Mesendoderm (in vitro differentiated cells): ENCODE measurements at regions not wholly inside any gene's neighbourhood (a gene's known extent, or its start where the extent isn't known, plus 50 kb on each side); places are given as distances from the start of the nearest gene placed in this dataset.

ENCODE experiments used
- DNase-seq: peaks from one replicate; pipeline ENCODE4 v3.0.0; 2013
- H2AK5ac ChIP-seq: 2 replicates; pipeline ENCODE4 v1.6.1; 2013; ENCODE audit warnings: low read length, inconsistent platforms
- H2BK120ac ChIP-seq: 2 replicates; pipeline ENCODE4 v1.6.1; 2013; ENCODE audit warnings: low read depth, mild to moderate bottlenecking, low read length, moderate library complexity, mixed read lengths
- H2BK15ac ChIP-seq: replicated peaks from 2 replicates; pipeline ENCODE4 v1.6.1; 2013; ENCODE audit warnings: low read depth, mild to moderate bottlenecking, moderate library complexity
- H2BK5ac ChIP-seq: 2 replicates; pipeline ENCODE4 v1.6.1; 2013; ENCODE audit warnings: low read length, inconsistent platforms
- H3K18ac ChIP-seq: 2 replicates; pipeline ENCODE4 v1.6.1; 2013; ENCODE audit warnings: mild to moderate bottlenecking, low read length, mixed read lengths
- H3K23ac ChIP-seq: one replicate; pipeline ENCODE4 v1.6.1; 2013; ENCODE audit warnings: low read length
- H3K27ac ChIP-seq: 2 replicates; pipeline ENCODE4 v1.5.1; 2013; ENCODE audit warnings: low read depth, mild to moderate bottlenecking, inconsistent platforms, low read length, moderate library complexity
- H3K27me3 ChIP-seq: 2 replicates; pipeline ENCODE4 v1.6.1; 2013; ENCODE audit warnings: low read length, control low read depth, mild to moderate bottlenecking, inconsistent platforms; ENCODE audit not compliant: insufficient read depth, poor library complexity
- H3K36me3 ChIP-seq: 2 replicates; pipeline ENCODE4 v1.6.1; 2013; ENCODE audit warnings: low read length, inconsistent platforms; ENCODE audit not compliant: control insufficient read depth, insufficient read depth
- H3K4ac ChIP-seq: one replicate; pipeline ENCODE4 v1.6.1; 2013; ENCODE audit warnings: low read depth, mild to moderate bottlenecking, low read length, moderate library complexity
- H3K4me1 ChIP-seq: 2 replicates; pipeline ENCODE4 v1.6.1; 2013; ENCODE audit warnings: low read depth, low read length, inconsistent platforms; ENCODE audit not compliant: control insufficient read depth
- H3K4me2 ChIP-seq: 2 replicates; pipeline ENCODE4 v1.6.1; 2013; ENCODE audit warnings: low read length
- H3K4me3 ChIP-seq: 2 replicates; pipeline ENCODE4 v1.5.1; 2013; ENCODE audit warnings: mild to moderate bottlenecking, low read length
- H3K56ac ChIP-seq: one replicate; pipeline ENCODE4 v1.6.1; 2013; ENCODE audit warnings: low read length
- H3K79me1 ChIP-seq: 2 replicates; pipeline ENCODE4 v1.6.1; 2013; ENCODE audit warnings: low read length, inconsistent platforms
- H3K79me2 ChIP-seq: 2 replicates; pipeline ENCODE4 v1.6.1; 2013; ENCODE audit warnings: mild to moderate bottlenecking, low read length; ENCODE audit not compliant: control insufficient read depth, insufficient read depth
- H3K9ac ChIP-seq: 2 replicates; pipeline ENCODE4 v1.6.1; 2013; ENCODE audit warnings: low read length, inconsistent platforms
- H4K5ac ChIP-seq: one replicate; pipeline ENCODE4 v1.6.1; 2013; ENCODE audit warnings: low read length
- H4K8ac ChIP-seq: one replicate; pipeline ENCODE4 v1.6.1; 2013; ENCODE audit warnings: low read depth, mild to moderate bottlenecking, control low read depth, low read length, moderate library complexity
- WGBS: extraction: QIAGEN DNeasy Blood & Tissue Kit; methylation state at CpG from one replicate; pipeline ENCODE4 v1.1.7; 2013; ENCODE audit warnings: low lambda C conversion rate, missing lambda C conversion rate; ENCODE audit not compliant: insufficient coverage; ENCODE audit errors: extremely low coverage; 5-methylcytosine and 5-hydroxymethylcytosine counted together

GRCh38 chr2:8363161-8363560 lies 318.7 kb upstream of the ID2 start:
- Histone ChIP-seq H3K56ac (no peak overlapping the region), H3K4me1 (no peaks in the 10 kb centered on the region), H3K36me3 (no peaks in the 10 kb centered on the region), H2BK120ac (no peak overlapping the region), H2AK5ac (no peak overlapping the region), H3K4me3 (no peak overlapping the region), H4K5ac (no peak overlapping the region), H3K79me2 (no peaks in the 10 kb centered on the region), H3K79me1 (no peaks in the 10 kb centered on the region), H2BK5ac (no peak overlapping the region), H3K23ac (no peak overlapping the region), H2BK15ac (no peak overlapping the region), H3K27ac (no peak overlapping the region), H3K9ac (no peak overlapping the region), H3K4me2 (no peak overlapping the region), H3K27me3 (no peaks in the 10 kb centered on the region), H3K4ac (no peak overlapping the region), H3K18ac (no peak overlapping the region), H4K8ac (no peak overlapping the region)
- DNase-seq = no peak
- WGBS = no CpG with 5 or more reads among the region's 6 CpGs

- Histone ChIP-seq H3K27ac (no peak overlapping the region), H4K5ac (no peak overlapping the region), H4K8ac (no peak overlapping the region), H3K23ac (no peak overlapping the region), H3K27me3 (no peaks in the 10 kb centered on the region), H3K4me1 (no peaks in the 10 kb centered on the region), H2BK5ac (no peak overlapping the region), H3K36me3 (no peaks in the 10 kb centered on the region), H3K4me3 (no peak overlapping the region), H3K4ac (no peak overlapping the region), H3K4me2 (no peak overlapping the region), H3K79me2 (no peaks in the 10 kb centered on the region), H3K79me1 (no peaks in the 10 kb centered on the region), H2BK120ac (no peak overlapping the region), H2BK15ac (no peak overlapping the region), H3K9ac (no peak overlapping the region), H3K56ac (no peak overlapping the region), H2AK5ac (no peak overlapping the region), H3K18ac (no peak overlapping the region)
- no CpG with 5 or more reads among the region's 1 CpG for WGBS
- DNase-seq = no peak
Observed at GRCh38 chr2:8364668-8365067, 317.2 kb upstream of the ID2 start.

GRCh38 chr2:8365331-8365910 lies 316.4 kb upstream of the ID2 start:
- no peak for DNase-seq
- Histone ChIP-seq H3K79me2 (no peaks in the 10 kb centered on the region), H2BK5ac (no peak overlapping the region), H3K27me3 (no peaks in the 10 kb centered on the region), H3K27ac (no peak overlapping the region), H4K8ac (no peak overlapping the region), H3K18ac (no peak overlapping the region), H3K56ac (no peak overlapping the region), H2AK5ac (no peak overlapping the region), H3K4me1 (no peaks in the 10 kb centered on the region), H2BK120ac (no peak overlapping the region), H2BK15ac (no peak overlapping the region), H3K9ac (no peak overlapping the region), H3K4me2 (no peak overlapping the region), H3K36me3 (no peaks in the 10 kb centered on the region), H3K23ac (no peak overlapping the region), H3K4ac (no peak overlapping the region), H3K4me3 (no peak overlapping the region), H3K79me1 (no peaks in the 10 kb centered on the region), H4K5ac (no peak overlapping the region)
- WGBS = no CpG with 5 or more reads among the region's 16 CpGs

GRCh38 chr2:8367833-8368232 lies 314.0 kb upstream of the ID2 start:
- Histone ChIP-seq H3K79me2 (no peaks in the 10 kb centered on the region), H3K18ac (no peak overlapping the region), H3K36me3 (no peaks in the 10 kb centered on the region), H3K4me2 (no peak overlapping the region), H3K79me1 (no peaks in the 10 kb centered on the region), H3K4me3 (no peak overlapping the region), H3K23ac (no peak overlapping the region), H4K5ac (no peak overlapping the region), H2BK15ac (no peak overlapping the region), H2BK120ac (no peak overlapping the region), H4K8ac (no peak overlapping the region), H3K4me1 (no peaks in the 10 kb centered on the region), H3K27ac (no peak overlapping the region), H2BK5ac (no peak overlapping the region), H3K4ac (no peak overlapping the region), H2AK5ac (no peak overlapping the region), H3K27me3 (no peaks in the 10 kb centered on the region), H3K56ac (no peak overlapping the region), H3K9ac (no peak overlapping the region)
- DNase-seq = no peak
- WGBS = no CpG with 5 or more reads among the region's 3 CpGs

- no peak overlapping the region for H3K4me2 ChIP-seq
- no peaks in the 10 kb centered on the region for H3K27me3 ChIP-seq
- no peak overlapping the region for H3K56ac ChIP-seq
- no peak overlapping the region for H2AK5ac ChIP-seq
- no peak overlapping the region for H3K27ac ChIP-seq
- DNase-seq = no peak
- H4K8ac ChIP-seq = no peak overlapping the region
- H3K79me2 ChIP-seq = no peaks in the 10 kb centered on the region
- H3K18ac ChIP-seq = no peak overlapping the region
- H2BK5ac ChIP-seq = no peak overlapping the region
- no peak overlapping the region for H4K5ac ChIP-seq
- H3K79me1 ChIP-seq = no peaks in the 10 kb centered on the region
- no peak overlapping the region for H2BK120ac ChIP-seq
- no peak overlapping the region for H3K23ac ChIP-seq
- WGBS = no CpG with 5 or more reads among the region's 6 CpGs
- H3K4ac ChIP-seq = no peak overlapping the region
- no peak overlapping the region for H3K4me3 ChIP-seq
- H3K4me1 ChIP-seq = no peaks in the 10 kb centered on the region
- no peaks in the 10 kb centered on the region for H3K36me3 ChIP-seq
- H2BK15ac ChIP-seq = no peak overlapping the region
- no peak overlapping the region for H3K9ac ChIP-seq
Observed at GRCh38 chr2:8368463-8368862, 313.4 kb upstream of the ID2 start.

- Histone ChIP-seq H3K9ac (no peak overlapping the region), H3K79me2 (no peaks in the 10 kb centered on the region), H4K5ac (no peak overlapping the region), H2BK120ac (no peak overlapping the region), H2BK15ac (no peak overlapping the region), H3K36me3 (no peaks in the 10 kb centered on the region), H3K56ac (no peak overlapping the region), H2BK5ac (no peak overlapping the region), H3K27me3 (no peaks in the 10 kb centered on the region), H3K27ac (no peak overlapping the region), H3K23ac (no peak overlapping the region), H2AK5ac (no peak overlapping the region), H3K18ac (no peak overlapping the region), H3K4me1 (no peaks in the 10 kb centered on the region), H3K4me3 (no peak overlapping the region), H4K8ac (no peak overlapping the region), H3K4me2 (no peak overlapping the region), H3K4ac (no peak overlapping the region), H3K79me1 (no peaks in the 10 kb centered on the region)
- no CpG with 5 or more reads among the region's 8 CpGs for WGBS
- DNase-seq = no peak
Observed at GRCh38 chr2:8369522-8369921, 312.3 kb upstream of the ID2 start.
